HT1080 (cell line): ENCODE measurements at regions not wholly inside any gene's neighbourhood (a gene's known extent, or its start where the extent isn't known, plus 50 kb on each side); places are given as distances from the start of the nearest gene placed in this dataset.

Source experiments
- DNase-seq: peaks from one replicate; pipeline ENCODE4 v3.0.0-alpha.2; 2015; ENCODE audit warnings: low read depth

GRCh38 chr6:98433325-98434056 lies 400.9 kb upstream of the POU3F2 start:
- peak; percentile 3 for DNase-seq

DNA sequence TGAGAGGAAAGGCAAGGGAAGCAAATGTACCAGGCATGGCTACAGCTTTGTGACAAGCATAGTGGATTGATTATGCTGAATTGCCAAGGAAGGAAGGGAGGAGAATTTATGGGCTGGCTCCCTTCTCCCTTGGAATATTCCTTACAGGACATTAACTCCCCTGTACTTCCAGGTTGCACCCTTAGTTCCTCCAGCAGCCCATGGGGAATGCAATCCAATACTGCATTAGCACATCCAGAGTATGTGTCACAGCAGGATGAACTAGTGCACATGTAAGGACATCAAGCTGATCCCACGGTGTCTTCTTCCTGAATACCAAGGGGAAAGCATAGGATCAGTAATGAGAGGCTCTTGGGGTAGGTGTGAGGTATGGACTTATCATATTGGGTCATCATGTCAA lies 390.7 kb upstream of the POU3F2 start:
- no peak for DNase-seq

DNA sequence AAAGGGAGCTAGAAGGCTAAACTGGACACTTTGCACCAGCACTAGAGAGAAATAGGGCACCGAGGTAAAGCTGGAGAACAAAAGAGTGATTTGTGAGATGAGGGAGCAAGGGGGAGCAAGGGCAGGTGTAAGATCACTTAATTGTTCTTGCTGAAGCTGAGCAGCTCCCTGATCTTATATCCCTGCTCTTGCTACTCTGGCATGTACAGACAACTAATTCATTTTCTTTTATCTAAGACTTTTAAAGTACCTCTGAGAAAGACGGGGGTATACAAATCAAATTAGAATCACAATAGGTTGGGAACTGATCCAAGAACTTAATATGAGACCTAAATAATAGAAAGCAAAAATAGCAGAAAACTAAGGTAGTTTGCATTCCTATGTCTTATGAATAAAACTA lies 381.7 kb upstream of the POU3F2 start:
- DNase-seq, result no peak

DNA sequence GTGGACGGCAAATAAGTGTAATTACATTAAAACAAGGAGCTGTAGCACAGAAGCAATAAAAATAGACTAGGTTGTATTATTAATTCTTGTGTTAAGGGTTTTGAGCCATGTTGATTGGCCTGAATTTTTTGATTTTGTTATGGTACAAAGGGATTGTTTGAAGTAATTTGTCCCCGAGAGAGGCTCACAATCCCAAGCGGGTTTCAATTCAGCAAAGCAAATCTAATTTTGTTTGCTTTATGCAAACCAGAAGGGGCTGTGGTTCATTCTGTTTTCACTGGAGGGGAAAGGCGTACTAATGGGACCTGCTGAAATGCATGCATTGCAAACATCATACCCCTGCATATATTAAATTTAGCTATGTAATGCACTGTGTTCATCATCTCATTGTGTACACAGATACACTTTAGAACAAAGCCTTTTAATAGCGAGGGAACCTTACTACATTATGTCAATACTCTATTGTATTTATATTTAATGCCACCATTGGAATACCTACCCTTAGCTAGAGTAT lies 379.5 kb upstream of the POU3F2 start:
- no peak for DNase-seq

DNA sequence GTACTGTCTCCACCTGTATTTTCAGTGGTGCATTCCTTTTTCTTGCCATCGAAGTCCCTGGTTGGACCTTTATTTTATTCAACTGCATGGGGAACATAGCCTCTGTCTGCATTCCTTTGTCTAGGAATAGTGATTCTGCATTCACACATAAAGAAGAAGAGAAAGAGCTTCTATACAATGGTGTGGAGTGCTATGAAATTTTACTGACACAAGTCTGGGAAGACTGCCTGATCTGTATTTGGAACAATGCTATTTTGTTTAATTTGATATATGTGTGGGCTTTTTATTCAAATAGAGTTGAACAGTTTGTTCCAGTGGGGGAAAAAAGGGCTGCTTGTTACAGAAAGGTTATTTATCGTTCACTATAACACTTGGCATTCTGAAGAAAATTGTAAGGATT lies 375.7 kb upstream of the POU3F2 start:
- DNase-seq, result no peak

DNA sequence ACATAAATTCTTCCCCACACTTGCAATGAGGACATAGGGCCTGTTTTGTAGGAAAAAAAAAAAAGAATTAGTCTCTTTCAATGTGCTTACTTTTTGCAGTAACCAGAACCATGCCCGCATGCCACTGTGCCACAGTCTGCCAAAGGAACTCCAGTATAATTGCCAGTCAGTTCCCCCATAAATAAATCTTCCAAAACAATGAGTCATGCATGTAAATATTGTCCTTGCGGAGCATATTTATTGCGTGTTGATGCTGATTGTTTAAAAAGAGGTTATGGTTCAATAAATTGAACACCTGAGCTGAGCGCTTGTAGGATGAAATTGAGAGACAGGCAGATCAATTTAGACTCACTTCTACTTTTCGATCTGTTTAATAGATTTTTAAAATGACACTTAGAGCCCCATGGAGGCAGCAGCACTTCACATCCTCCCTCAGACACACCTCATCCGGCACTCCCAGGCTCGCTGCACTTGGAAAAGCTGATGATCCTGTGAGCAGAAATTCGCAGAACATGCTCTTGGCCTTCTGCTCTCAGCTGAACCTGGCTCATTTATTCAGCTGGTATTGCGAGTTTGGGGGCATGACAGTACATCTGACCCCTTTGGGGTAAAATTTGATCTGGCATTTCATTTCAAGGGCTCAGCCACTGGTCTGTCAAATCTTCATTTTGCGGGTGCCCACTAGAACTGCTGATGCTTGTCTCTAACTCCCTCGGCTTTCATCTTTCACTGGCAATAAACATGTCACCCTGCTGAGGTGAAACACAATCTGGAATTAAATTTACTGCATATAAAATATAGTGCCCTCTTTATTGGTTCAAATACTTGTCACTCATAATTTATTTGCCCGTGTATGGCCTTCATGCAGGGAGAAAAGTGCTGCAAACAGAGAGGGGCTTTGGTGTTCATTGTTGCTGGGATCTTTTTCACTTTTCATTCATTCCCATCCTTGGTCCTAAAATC lies 371.1 kb upstream of the POU3F2 start:
- no peak for DNase-seq

GRCh38 chr6:98467091-98467490 lies 367.3 kb upstream of the POU3F2 start:
- DNase-seq, result no peak

DNA sequence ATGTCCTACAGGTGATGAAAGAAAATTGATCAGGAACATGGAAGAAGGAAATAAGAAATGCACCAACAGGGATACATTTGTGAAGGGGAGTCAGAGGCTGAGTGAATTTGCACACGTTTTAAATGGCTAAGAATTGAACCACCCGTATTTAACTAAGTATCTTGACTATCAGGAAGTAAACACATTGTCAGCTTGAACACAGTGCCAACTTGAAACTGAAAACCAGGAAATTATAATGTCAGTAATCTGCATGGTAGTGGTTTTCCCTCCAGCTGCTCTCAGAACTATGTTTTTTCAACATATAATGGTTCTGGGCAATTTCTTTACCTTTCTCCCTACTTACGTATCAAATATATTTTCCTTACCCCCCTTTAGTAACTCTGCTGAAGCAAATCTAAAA lies 366.5 kb upstream of the POU3F2 start:
- no peak for DNase-seq

DNA sequence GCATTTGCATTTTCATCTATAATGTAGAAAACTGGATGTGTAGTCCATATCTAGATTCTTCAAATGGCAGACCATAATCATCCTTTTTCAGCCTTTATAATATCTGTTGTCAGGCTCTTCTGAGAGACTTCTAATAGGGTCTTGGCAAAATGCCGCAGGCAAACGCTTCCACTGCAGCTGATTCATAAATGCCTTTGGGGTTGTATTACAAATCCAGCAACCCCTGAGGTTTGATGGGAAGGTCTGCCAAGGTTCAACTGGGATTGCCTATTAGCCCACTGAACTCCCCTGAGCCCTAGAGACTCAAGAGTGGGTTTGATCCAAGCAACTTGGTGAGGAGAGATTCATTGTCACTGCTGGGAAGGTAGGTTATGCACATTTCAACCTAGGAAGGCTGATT lies 365.2 kb upstream of the POU3F2 start:
- peak; percentile 5 for DNase-seq

GRCh38 chr6:98470821-98471220 lies 363.6 kb upstream of the POU3F2 start:
- no peak for DNase-seq

DNA sequence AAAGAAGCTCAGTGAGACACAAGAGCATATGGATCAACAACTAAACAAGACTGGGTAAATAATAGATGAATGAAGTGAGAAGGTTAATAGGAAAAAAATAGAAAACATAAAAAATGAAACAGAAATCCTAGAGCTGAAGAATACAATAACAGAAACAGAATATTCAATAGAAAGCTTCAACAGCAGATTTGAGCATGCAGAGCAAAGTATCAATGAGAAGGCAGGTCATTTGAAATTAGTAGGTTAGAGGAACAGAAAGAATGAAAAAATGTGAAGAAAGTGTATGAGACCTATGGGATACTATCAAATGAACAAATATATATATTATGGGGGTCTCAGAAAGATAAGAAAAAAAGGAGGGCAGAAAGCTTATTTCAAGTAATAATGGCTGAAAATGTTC lies 362.9 kb upstream of the POU3F2 start:
- DNase-seq, result no peak

GRCh38 chr6:98477231-98477630 lies 357.1 kb upstream of the POU3F2 start:
- peak; percentile 33 for DNase-seq

- DNase-seq, result no peak
Observed at GRCh38 chr6:98484696-98485095, 349.7 kb upstream of the POU3F2 start.

- DNase-seq, result no peak
Observed at GRCh38 chr6:98485593-98485992, 348.8 kb upstream of the POU3F2 start.

DNA sequence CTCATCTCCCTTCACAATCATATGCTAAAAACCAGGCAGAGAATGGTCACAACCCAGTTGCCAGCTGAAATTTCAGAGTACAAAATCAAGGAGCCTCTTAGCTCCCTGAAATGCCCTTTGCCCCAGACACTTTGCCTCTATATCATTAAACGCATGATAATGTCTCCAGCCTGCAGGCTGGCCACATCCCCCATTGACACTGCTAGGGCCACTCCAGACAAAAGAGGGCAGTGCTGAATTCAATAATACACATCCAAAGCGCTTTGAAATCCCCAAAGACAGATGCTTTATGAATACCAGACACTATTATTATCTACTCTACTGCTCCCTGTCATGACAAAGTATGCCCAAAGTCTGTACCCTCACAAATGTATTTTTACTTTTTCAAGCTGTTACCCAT lies 348.3 kb upstream of the POU3F2 start:
- no peak for DNase-seq

GRCh38 chr6:98487612-98488011 lies 346.8 kb upstream of the POU3F2 start:
- DNase-seq, result no peak

DNA sequence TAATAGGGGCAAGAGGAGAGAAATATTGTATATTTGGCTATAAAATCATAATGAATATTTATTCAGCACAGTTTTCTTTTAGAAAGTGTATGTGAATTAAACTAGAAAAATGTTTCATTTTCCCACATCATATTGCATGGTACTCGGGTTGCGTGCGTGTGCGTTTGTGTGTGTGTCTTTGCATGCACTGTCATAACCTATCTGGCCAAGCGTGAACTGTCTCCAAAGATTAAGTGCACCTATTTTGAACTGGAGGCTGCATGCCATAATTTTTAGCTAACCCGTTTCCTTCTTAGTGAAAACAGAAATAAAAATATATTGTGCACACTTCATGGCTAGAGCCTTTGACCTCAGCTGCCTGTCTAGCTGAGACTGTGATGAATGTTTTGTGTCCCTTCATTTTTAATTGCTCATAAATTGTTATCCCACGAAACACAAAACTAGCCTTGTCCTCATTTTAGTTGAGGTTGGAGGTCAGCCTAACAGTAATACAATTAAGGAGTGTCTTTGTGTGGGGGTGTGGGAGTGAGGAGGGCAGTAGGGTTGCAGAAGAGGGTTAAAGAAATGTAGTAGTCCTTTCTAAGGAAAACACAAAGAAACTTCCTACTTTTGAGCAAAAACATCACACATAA lies 336.1 kb upstream of the POU3F2 start:
- no peak for DNase-seq

DNA sequence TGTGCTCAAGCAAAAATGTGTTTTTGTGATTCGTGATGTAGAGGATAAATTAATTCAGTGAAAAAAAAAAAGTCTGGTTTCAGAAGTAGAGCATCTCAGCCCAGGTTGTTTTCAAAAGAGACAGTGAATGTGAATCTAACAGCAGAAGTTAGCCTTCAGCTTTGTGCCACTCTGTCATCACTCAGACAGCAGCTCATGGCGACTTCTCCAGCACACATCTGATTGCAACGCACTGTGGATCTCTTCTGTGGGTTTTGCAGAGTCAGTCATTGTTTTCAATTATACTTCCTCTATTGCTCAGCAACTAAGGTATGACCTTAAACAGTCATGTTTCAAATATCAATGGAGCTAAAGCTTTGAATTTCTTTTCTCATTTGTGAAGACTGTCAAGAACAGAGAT lies 335.5 kb upstream of the POU3F2 start:
- peak; percentile 34 for DNase-seq

DNA sequence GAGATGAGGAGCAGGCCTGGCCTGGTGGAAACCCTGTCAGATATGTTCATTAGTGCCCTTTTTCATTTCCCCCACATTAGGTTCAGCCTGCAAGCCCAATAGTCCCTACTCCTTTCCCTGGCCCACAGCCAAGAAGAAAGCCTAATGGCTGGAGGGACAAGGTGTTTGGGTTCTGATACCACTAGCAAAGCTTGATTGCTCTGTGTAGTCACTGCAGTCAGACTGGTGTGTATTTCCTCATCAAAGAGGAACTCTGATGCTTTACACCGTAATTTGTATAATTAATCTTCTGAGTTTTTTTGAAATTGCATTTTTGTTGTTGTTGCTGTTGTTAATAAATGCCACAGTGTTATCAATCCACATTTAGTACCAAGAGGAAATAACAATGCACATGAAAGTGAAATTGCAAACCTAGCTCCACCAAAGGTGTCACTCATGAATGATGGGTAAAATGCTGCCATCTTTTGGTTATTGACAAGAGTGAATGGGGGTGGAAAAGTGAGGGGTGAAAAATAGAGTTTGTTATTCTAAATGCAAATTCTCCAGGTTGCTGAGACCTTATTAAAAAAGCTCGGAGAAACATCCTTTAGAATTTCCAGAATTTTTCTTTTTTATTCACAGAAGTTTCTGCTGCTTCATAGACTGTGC lies 320.2 kb upstream of the POU3F2 start:
- no peak for DNase-seq

DNA sequence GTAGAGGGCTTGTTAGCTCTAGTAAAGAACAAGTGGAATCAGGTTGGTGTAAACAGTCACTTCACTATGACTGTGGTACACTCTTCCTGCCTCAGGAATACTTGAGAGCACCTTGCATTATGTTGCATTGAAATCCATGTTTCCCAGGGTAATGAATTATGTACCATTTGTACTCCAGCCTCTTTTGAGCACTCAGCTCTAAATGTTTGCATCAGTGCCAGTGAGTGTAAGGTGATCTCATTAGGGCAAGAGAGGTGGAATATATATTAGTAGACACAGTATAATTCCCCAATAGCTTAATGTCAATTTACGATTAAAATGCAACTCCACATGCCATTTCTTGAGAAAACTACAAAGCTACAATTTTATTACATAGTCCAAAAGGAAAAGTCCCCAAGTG lies 319.6 kb upstream of the POU3F2 start:
- no peak for DNase-seq

DNA sequence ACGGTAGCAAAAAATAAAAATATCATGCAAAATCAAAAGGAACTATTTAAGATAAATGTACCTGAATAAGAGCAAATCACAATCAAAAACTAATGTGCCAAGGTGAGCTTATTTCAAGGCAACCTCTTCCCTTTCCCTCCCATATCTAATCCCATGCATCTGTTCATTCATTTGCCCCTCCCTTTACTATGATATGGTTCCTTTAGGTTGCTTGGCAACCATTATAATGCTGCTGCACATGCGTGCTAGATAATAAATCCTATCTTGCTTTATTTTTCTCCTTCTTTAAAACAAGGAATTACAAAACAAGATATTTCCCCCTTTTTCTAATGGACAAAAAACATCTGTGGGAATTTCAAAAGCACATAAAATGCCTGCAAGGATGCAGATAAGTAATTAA lies 318.2 kb upstream of the POU3F2 start:
- no peak for DNase-seq
